HG03520 (cell line): ENCODE measurements at regions not wholly inside any gene's neighbourhood (a gene's known extent, or its start where the extent isn't known, plus 50 kb on each side); places are given as distances from the start of the nearest gene placed in this dataset.
"Not testable (repeated sequence)": the region's sequence is repeated elsewhere in the genome, so short reads cannot be mapped to it uniquely, and the experiment has no call there.

ENCODE experiments used
- ATAC-seq: cut with Tn5 transposase; IDR thresholded peaks from one replicate; pipeline ENCODE4 v1.9.1; 2021; ENCODE audit warnings: mild to moderate bottlenecking, moderate library complexity; ENCODE audit not compliant: unreplicated experiment

DNA sequence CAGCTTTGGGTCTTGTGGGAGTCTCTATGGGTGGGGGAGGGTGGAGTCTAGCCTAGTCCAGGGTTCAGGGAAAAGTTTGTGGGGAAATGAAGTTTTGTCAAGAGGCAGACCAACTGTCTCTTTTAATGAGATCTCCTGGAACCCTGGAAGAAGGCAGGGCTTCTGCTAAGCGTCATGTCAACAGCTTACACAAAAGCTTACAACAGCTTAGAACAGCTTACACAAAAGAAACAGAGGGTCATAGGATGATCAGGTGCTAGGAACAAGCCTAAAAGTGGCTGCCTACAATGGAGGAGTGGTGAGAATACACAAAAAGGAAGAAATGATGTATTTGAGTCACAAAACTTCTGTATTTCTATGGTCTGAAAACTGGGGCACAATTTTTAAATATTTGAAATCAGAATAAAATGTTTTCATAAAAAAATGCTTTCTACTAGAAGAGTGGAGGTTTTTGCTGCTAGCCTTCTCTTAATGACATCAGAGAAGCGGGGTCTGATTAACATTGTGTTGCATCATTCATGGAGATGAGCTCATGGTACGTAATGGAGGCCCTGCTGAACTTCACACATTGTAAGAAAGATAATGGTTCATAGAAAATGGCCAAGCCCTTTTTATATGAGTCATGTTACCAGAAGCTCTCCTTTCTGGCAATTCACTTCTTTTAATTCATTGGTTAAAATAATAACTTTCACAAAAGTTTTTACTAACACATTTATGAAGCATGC is 351.0 kb downstream of the PIK3C3 start:
- no peak for ATAC-seq

DNA sequence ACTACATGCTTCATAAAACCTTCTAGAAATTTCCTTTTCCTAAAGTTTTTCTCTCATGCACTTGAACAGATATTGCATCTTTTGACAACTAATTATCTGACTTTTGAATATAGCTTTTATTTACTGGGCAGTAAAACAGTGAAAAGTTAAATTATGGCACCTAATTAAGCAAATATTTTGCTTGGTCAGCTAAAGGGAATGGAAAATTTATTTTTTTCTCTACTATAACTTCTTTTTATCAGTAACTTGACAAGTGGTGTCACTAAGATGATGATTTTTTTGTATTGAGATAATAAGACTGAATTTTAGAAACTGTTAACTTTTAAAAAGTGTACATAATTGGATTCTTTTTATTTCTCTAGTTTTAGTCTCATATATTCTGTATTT is 351.6 kb downstream of the PIK3C3 start:
- no peak for ATAC-seq

DNA sequence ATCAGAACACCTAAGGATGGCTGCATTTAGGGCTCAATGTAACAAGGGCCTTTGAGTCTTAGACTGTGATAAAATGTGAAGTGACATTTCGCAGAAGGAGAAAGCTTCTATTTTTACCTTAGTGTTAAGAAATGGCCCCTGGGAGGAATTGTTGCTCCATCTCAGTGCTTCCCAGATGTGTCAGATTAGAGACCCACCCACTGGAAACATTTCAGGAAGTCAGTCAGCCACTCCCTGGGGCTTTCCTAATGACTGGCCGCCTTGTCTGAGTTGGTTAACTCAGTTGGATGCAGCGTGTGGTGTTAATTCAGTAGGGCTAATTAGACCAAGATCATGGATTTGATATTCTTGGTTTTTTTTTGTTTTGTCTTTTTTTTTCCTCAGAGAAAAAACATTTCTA is 355.9 kb downstream of the PIK3C3 start:
- ATAC-seq, result no peak

DNA sequence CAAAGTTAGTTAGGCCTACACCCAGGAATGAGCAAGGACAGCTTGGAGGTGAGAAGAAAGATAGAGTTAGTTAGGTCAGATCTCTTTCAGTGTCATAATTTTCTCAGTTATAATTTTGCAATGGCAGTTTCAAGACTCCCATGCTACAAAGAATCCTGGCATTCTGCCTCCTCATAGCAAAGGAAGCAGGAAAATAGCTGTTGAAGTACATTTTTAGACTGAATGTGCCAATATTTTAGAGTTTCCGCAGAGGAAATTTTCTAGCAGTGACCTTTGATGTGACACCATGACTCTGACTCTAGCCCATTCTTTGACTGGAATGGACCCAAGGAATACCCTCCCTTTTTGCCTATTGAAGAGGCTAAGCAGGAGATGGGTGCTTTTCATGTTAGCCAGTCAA is 371.7 kb downstream of the PIK3C3 start:
- ATAC-seq, result no peak

DNA sequence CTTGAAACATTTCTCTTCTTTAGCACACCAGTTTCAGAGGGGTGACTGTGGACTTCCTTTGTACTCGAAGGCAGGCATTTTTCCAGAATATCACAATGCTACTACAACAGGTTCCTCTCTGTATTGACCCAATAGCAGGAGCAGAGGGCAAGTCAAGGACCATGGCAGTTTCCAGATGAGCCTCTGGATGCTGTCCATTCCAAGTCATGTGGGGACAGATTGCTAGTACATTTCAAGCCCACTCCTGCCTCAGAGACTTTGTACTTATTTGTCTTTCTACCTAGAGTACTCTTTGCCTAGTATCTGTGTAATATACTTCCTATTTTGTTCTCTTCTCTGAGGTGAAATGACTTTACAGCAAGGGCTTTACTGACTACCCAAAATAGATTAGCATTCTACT is 373.9 kb downstream of the PIK3C3 start:
- ATAC-seq, result no peak

DNA sequence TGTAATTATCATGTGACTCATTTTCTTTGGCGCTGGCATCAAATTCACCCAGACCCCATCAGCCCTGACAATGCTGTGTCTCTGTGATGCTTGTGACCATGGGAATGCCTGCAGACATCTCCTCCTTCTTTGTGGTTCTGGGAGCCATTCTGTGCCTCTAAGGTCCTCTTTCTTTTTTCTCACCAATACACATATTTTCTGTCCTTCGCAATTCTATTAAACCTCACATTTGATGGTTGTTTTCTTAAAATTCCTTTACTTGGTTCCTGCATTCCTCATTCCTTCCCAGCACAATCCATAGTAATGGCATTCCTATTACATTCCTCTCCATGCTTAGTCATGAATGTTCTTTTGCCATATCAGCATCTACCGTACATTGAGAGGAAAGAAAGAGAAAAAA is 375.3 kb downstream of the PIK3C3 start:
- no peak for ATAC-seq

DNA sequence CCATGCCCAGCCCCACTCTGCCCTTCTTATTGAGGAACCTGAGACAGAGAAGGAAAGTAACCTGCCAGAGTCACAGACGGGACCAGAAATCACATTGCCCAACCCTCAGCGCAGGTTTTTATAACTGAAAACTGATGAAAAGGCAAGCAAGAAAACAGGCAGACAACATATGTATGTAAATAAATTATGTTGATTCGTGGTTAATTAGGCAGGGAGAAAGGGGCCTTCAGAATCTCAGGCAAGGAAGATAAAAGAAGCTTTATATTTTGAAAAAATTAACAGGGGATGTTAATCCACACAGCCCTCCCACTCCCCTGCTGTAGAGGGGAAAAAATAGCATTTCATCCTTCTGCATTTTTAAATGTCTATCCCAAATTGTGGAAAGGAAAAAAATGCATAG is 378.5 kb downstream of the PIK3C3 start:
- no peak for ATAC-seq

DNA sequence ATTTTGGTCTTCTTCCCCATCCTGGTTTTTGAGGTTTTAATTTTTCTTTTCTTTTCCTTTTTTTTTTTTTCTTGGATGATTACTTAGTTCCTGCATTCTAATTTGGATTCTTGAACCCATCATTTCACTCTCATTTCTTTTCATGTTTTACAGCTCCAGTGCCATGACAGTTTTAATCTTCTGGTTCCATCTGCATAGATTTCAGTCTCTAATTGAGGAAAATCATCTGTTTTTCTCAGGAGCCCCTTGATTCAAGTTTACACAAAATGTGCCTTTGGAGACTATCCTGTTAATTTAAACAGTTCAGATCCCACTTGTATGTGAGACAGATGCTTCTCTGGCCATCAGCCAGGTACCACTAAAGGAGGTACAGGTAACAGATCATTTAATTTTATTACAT is 379.9 kb downstream of the PIK3C3 start:
- no peak for ATAC-seq

DNA sequence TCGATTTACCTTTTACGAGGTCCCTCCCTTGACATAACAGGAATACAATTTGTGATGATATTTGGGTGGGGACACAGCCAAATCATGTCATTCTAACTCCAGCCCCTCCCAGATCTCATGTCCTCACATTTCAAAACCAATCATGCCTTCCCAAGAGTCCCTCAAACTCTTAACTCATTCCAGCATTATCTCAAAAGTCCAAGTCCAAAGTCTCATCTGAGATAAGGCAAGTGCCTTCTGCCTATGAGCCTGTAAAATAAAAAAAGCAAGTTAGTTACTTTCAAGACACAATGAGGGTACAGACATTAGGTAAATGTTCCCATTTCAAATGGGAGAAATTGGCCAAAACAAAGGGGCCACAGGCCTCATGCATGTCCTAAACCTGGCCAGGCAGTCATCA is 381.1 kb downstream of the PIK3C3 start:
- ATAC-seq, result no peak

DNA sequence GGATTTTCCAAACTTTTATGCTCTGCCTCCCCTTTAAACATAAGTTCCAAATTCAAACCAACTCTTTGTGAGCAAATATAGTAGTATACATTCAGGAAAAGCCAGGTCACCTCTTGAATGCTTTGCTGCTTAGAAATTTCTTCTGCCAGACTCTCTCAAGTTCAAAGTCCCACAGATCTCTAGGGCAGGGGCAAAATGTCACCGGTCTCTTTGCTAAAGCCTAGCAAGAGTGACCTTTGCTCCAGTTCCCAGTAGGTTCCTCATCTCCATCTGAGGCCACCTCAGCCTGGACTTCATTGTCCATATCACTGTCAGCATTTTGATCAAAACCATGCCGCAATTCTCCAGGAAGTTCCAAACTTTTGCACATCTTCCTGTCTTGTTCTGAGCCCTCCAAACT is 382.3 kb downstream of the PIK3C3 start:
- ATAC-seq, result not testable (repeated sequence)

DNA sequence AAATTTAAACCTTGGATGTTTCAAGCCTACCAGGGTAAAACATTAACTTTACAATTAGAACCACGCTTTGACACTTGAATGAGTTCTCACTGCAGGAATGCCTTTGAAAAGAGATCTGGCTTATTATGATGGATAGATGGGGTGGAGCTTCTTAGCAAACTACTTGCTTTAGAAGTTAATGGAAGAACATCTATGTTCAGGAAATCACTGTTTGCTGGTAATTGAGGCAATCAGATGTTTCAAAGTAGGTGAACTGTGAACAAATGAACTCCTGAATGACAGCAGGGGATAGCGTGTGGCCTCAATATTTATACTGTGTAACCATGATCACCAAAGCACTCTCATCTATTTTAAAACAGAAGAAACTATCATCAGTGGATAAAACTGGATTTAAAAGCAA is 383.6 kb downstream of the PIK3C3 start:
- no peak for ATAC-seq

DNA sequence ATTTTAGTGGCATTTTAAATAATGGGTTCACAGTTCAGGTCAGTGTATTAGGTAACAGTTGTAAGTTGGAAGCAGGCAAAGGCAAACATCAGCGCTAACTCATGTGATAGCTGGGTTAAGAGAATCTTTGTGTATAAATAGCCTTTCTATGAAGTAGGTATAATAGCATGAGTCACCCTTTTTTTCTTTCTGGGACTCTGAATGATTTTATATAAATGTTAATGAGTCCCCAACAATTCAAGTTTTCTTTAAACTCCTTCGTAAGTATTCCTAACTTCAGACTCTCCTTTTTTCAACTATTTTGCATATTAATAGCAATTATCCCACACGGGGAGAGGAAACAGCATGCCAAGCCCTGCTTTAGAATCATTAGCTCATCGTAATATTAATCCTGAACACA is 384.3 kb downstream of the PIK3C3 start:
- no peak for ATAC-seq

DNA sequence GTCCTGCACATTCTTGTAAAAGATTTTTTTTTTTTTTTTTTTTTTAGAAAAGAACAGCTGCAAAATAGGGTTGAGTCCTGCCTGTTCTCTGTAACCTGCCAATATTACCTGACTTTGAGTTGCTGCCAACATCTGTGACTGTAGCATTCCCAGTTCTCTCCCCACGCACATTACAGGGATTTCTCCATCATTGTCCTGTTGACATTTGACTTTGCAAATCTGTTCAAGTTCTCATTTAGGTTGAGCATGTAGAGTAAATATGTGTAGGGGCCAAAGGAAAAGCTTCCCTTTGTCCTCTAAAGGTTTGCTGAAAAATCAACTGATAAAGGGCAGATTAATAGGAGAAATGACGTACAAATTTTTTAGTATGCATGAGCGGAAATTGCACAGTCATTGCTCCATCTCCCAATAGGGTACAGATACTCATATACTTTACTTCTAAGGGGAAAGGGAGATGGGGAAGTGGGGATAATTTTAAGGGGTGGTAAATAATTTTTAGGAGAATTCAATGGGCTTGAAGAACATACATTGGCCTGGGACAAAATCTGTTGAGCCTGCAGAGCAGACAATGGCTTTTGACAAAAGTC is 385.5 kb downstream of the PIK3C3 start:
- ATAC-seq, result no peak

DNA sequence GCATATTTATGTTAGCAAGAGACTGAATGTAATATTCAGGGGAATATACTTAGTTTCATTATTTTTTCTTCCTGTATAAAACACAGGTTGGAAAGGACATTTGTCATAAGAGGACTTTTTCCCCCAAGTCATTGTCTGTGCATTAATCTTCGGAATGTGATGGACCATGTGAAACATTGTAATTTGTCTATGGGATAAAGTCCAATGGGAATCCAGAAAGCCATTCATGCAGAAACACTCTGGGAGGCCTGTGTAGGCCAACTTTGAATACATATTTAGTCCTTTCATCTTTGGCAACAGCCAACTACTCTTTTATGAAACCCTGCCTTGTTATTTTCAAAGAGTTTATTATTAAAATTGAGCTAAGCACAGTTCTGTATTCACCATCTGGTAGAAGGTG is 386.4 kb downstream of the PIK3C3 start:
- ATAC-seq, result no peak

DNA sequence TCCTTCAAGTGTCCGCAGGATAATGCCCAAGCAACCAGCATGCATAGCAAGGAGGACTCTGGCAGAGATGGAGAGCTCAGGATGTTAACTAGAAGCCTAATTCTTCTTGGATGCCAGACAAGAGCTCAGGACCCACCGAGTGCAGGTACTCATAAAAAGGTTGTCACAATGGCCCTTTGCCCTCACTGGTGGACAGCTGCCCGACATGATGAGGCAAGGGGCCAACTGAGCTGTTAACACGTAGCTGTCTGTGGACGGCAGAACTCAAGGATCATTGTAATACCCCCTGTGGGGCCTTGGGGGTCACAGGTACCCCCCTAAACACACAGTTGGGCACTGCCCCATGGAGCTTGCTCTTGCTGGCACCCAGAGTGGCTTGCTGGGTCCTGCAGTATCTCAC is 393.7 kb downstream of the PIK3C3 start:
- ATAC-seq, result no peak

DNA sequence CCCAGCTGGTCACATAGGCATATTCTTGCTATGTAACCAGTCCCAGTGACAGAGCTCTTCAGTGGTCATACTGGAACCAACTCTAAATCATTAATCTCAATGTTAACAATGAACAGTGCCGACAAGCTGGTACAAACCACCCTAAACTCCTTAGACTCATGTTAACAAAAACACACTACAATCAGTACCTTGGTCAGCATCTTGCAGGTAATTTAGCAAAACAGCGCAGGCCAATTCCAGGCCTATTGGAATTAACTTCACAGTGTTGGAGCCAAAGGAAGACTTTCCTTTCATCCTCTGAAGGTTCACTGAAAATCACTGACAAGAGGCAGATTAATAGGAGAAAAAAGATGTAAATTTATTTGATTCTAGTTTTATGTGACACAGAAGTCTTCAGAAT is 396.4 kb downstream of the PIK3C3 start:
- no peak for ATAC-seq

DNA sequence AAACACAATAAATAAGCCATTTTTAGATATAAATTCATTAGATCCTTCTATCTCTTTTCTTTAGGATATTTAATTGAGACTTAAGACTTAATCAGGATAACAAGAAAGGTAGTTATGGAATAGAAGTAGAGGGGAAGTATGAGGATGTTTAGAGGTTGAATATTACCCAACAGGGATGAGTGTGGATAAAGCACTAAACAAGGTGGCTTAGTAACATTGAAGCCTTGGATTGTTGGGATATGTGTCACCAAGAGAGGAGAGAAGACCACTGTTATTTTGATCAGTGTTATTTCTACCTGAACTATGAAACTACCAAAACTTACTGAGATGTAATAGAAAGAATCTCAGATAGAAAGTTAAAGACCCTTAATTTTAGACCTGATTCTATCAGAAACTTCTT is 405.7 kb downstream of the PIK3C3 start:
- ATAC-seq, result no peak

DNA sequence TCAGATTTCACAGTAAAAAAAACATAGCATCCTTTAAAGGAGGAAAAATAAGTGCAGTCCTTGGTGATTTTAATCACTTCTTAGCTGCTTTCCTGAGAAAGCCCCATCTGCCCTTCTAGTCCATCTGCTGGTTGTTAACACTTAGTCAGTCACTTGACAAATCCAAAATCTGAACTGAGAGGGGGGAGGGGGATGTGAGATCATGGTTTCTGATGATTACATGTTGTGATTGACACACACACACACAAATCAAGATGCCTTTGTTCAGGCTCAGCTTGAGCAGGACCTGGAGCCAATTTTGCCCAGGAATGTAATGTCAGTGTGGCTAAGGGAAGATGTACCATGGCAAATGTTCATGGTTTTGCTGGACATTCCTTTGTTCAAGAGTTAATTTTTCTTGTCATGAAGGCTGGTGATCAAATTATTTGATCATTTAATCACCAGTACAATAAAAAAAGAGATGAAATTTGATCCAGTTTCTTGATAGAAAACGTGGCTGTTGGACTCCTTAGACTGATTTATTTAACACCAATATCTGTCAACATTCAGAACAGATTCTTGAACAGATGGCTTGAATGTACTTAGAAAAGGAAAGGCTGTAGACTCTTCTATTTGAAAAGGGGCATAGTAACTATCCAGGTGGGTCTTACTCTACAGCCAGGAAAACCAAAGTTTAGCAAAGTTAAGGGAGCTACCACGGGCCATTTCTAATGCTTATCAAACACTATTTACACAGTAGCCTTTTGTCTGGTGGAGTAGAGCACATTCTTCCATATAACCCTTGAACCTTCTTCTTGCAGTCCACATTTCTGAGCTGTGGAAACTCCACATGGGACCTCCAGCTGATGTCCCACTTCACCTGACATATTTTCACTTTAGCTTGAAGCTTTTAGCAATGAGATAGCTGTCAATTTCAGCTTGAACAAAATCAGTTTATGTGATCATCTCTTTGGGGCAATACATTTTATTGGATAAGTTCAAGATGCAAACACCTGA is 408.7 kb downstream of the PIK3C3 start:
- ATAC-seq, result no peak

DNA sequence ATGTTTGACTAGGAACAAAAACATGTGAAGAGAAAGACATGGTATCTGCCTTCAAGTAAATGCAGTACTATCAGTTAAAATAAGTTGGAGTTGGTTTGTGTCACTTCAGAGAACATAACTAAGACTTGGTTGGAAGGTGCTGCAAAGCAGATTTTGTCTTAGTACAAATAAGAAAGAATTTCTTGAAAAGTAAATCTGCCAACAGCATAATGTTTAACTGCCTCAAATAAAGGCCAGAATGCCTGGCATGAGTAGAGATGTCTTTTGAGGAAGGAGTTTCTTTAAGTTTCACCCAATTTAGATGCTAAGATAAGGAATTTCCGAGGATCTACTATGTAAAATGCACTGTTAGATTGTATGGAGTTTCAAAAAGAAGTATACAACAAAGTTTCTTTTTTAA is 409.7 kb downstream of the PIK3C3 start:
- no peak for ATAC-seq

DNA sequence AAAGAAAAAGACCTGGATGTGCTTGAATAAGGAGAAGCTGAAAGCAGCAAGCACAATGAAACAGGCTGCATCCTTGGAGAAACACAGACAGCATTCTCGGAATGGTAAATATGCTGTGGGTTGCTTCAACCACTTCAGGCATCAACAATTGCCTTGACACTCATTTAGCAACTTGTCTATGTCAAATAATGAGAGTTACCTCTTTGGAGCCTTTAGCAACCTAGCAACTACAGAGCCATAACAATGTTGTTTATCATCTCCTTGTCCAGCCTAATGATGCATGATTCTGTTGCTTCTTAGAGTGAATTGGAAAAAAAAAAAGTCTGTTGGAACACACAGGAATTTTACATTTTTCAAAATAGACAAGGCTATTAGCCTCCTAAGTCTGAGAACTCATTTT is 410.6 kb downstream of the PIK3C3 start:
- ATAC-seq, result no peak

DNA sequence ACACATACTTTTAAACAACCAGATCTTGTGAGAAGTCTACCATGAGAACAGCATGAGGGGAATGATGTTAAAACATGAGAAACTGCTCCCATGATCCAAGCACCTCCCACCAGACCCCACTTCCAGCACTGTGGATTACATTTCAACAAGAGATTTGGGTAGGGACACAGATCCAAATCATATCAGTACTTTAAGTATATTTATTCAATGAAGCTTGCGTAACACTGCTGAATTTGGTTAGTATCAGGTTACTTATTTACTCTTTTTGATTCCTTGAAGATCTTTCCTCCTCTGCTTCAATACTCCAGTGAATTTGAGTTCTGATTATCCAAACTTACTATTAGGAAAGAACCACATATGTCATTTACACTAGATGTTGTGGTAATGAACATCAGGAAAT is 418.6 kb downstream of the PIK3C3 start:
- ATAC-seq, result no peak

DNA sequence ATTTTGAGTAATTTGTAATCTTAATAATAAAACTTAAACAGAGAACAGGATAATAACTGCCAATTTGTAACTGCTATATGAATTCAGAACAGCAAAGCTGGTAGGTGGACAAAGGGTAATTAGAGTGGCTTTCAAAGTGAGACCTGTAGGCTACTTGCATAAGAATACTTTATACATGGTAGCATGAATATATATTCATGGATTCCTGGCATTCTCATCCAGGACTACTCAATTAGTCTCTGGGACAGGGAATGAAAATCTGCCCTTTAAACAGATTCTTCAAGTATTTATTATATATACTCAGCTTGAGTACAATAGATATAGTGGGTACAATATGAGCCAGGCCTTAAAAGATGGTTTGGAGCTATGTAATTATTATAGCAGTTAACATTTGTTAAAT is 419.9 kb downstream of the PIK3C3 start:
- no peak for ATAC-seq
